ENCODE measurements at regions not wholly inside any gene's neighbourhood (a gene's known extent, or its start where the extent isn't known, plus 50 kb on each side); places are given as distances from the start of the nearest gene placed in this dataset.

GRCh38 chr3:167899093-167899492, 163.6 kb downstream of the SERPINI1 start:
- no peak for FAIRE-seq

GRCh38 chr3:167898091-167898490, 162.6 kb downstream of the SERPINI1 start:
- Histone ChIP-seq H3K4me1 (ENCODE audit: control insufficient read depth, extremely low read depth, insufficient read depth, low read length) (no peaks in the 10 kb centered on the region), H3K9me3 (ENCODE audit: control insufficient read depth, low read depth, low read length) (no peaks in the 10 kb centered on the region), H3K4me3 (ENCODE audit: control insufficient read depth in 2 of 3, extremely low read depth in 1 of 3, insufficient read depth in 2 of 3, low read depth in 1 of 3, low read length in 3 of 3) (no peak overlapping the region), H3K27me3 (ENCODE audit: control insufficient read depth, extremely low read depth, insufficient read depth, low read length) (no peaks in the 10 kb centered on the region), H4K20me1 (ENCODE audit: control insufficient read depth, extremely low read depth, insufficient read depth, low read length) (no peaks in the 10 kb centered on the region), H3K79me2 (ENCODE audit: control insufficient read depth, insufficient read depth, low read length) (no peaks in the 10 kb centered on the region), H3K36me3 (ENCODE audit: control insufficient read depth in 2 of 2, extremely low read depth in 1 of 2, insufficient read depth in 2 of 2, low read length in 2 of 2) (no peaks in the 10 kb centered on the region), H3K9me1 (ENCODE audit: control insufficient read depth, extremely low read depth, insufficient read depth, low read length) (no peaks in the 10 kb centered on the region), H3K4me2 (ENCODE audit: control insufficient read depth, extremely low read depth, insufficient read depth, low read depth, low read length) (no peak overlapping the region), H3K9ac (ENCODE audit: control insufficient read depth, extremely low read depth, insufficient read depth, low read length) (no peak overlapping the region), H2AFZ (ENCODE audit: control insufficient read depth, low read length) (no peak overlapping the region), H3K27ac (ENCODE audit: control insufficient read depth, insufficient read depth, low read length) (no peak overlapping the region)
- TF ChIP-seq EZH2 (IDR thresholded peaks at IDR 0.05; ENCODE audit: low read length) (no peak), CTCF (optimal IDR thresholded peaks at IDR 0.05 in 1 of 3, IDR thresholded peaks at IDR 0.05 in 1 of 3, conservative IDR thresholded peaks at IDR 0.05 in 1 of 3; ENCODE audit: extremely low read depth in 1 of 3, insufficient read depth in 2 of 3, low read length in 3 of 3) (no peak)
- FAIRE-seq (no peak), DNase-seq (ENCODE audit: low read depth, low spot score) (no peak)
- dilution Hi-C loops (cut with MboI; ENCODE audit: extremely low pct_ligation_motif_present, low sequenced_read_pairs): no loop called here

More at GRCh38 chr3:167899093-167899492, 163.6 kb downstream of the SERPINI1 start:
- Histone ChIP-seq H3K9me1 (ENCODE audit: control insufficient read depth, extremely low read depth, insufficient read depth, low read length) (no peaks in the 10 kb centered on the region), H3K36me3 (ENCODE audit: control insufficient read depth in 2 of 2, extremely low read depth in 1 of 2, insufficient read depth in 2 of 2, low read length in 2 of 2) (no peaks in the 10 kb centered on the region), H3K4me3 (ENCODE audit: control insufficient read depth in 2 of 3, extremely low read depth in 1 of 3, insufficient read depth in 2 of 3, low read depth in 1 of 3, low read length in 3 of 3) (no peak overlapping the region), H3K9me3 (ENCODE audit: control insufficient read depth, low read depth, low read length) (no peaks in the 10 kb centered on the region), H3K4me2 (ENCODE audit: control insufficient read depth, extremely low read depth, insufficient read depth, low read depth, low read length) (no peak overlapping the region), H3K79me2 (ENCODE audit: control insufficient read depth, insufficient read depth, low read length) (no peaks in the 10 kb centered on the region), H2AFZ (ENCODE audit: control insufficient read depth, low read length) (no peak overlapping the region), H3K4me1 (ENCODE audit: control insufficient read depth, extremely low read depth, insufficient read depth, low read length) (no peaks in the 10 kb centered on the region), H3K27ac (ENCODE audit: control insufficient read depth, insufficient read depth, low read length) (no peak overlapping the region), H3K27me3 (ENCODE audit: control insufficient read depth, extremely low read depth, insufficient read depth, low read length) (no peaks in the 10 kb centered on the region), H3K9ac (ENCODE audit: control insufficient read depth, extremely low read depth, insufficient read depth, low read length) (no peak overlapping the region), H4K20me1 (ENCODE audit: control insufficient read depth, extremely low read depth, insufficient read depth, low read length) (no peaks in the 10 kb centered on the region)
- TF ChIP-seq EZH2 (IDR thresholded peaks at IDR 0.05; ENCODE audit: low read length) (no peak), CTCF (optimal IDR thresholded peaks at IDR 0.05 in 1 of 3, IDR thresholded peaks at IDR 0.05 in 1 of 3, conservative IDR thresholded peaks at IDR 0.05 in 1 of 3; ENCODE audit: extremely low read depth in 1 of 3, insufficient read depth in 2 of 3, low read length in 3 of 3) (no peak)
- no peak for DNase-seq (ENCODE audit: low read depth, low spot score)
- dilution Hi-C loops (cut with MboI; ENCODE audit: extremely low pct_ligation_motif_present, low sequenced_read_pairs): no loop called here
